ENCODE measurements at regions not wholly inside any gene's neighbourhood (a gene's known extent, or its start where the extent isn't known, plus 50 kb on each side); places are given as distances from the start of the nearest gene placed in this dataset.

DNA sequence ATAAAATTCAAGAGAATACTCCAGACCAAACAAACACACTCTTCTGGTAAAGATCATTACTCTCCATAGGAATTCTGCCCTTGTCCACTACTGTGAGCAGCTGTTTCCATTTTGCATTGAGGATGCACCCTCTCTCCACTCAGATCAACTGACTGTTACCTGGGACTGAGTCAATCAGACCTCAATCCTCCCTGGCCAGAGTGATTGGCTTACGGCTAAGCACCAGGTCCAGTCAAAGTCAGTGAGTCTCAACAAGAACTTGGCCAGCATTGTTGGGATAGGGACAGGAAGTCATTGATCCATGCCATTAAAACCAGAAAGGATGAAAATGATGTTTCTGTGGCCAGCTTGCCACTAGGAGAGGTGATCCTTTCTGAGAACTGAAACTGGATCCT, 79.7 kb downstream of the WNT5A start:
- TF ChIP-seq NFE2L1 (CRISPR knock-in tag; IDR thresholded peaks at IDR 0.05), result no peak
- TF ChIP-seq, protein P1, sequence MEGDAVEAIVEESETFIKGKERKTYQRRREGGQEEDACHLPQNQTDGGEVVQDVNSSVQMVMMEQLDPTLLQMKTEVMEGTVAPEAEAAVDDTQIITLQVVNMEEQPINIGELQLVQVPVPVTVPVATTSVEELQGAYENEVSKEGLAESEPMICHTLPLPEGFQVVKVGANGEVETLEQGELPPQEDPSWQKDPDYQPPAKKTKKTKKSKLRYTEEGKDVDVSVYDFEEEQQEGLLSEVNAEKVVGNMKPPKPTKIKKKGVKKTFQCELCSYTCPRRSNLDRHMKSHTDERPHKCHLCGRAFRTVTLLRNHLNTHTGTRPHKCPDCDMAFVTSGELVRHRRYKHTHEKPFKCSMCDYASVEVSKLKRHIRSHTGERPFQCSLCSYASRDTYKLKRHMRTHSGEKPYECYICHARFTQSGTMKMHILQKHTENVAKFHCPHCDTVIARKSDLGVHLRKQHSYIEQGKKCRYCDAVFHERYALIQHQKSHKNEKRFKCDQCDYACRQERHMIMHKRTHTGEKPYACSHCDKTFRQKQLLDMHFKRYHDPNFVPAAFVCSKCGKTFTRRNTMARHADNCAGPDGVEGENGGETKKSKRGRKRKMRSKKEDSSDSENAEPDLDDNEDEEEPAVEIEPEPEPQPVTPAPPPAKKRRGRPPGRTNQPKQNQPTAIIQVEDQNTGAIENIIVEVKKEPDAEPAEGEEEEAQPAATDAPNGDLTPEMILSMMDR (IDR thresholded peaks at IDR 0.05), result no peak
- TF ChIP-seq, protein P2, sequence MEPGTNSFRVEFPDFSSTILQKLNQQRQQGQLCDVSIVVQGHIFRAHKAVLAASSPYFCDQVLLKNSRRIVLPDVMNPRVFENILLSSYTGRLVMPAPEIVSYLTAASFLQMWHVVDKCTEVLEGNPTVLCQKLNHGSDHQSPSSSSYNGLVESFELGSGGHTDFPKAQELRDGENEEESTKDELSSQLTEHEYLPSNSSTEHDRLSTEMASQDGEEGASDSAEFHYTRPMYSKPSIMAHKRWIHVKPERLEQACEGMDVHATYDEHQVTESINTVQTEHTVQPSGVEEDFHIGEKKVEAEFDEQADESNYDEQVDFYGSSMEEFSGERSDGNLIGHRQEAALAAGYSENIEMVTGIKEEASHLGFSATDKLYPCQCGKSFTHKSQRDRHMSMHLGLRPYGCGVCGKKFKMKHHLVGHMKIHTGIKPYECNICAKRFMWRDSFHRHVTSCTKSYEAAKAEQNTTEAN (CRISPR knock-in tag; IDR thresholded peaks at IDR 0.05), result no peak
- TF ChIP-seq, protein P3, sequence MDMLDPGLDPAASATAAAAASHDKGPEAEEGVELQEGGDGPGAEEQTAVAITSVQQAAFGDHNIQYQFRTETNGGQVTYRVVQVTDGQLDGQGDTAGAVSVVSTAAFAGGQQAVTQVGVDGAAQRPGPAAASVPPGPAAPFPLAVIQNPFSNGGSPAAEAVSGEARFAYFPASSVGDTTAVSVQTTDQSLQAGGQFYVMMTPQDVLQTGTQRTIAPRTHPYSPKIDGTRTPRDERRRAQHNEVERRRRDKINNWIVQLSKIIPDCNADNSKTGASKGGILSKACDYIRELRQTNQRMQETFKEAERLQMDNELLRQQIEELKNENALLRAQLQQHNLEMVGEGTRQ (CRISPR knock-in tag; IDR thresholded peaks at IDR 0.05), result no peak
- TF ChIP-seq NFYB (CRISPR knock-in tag; conservative IDR thresholded peaks at IDR 0.05; ENCODE audit: low read depth), result no peak
- TF ChIP-seq GTF2I (CRISPR knock-in tag; conservative IDR thresholded peaks at IDR 0.05), result no peak
- no peak for TF ChIP-seq CBFB (CRISPR knock-in tag; IDR thresholded peaks at IDR 0.05; ENCODE audit: low read depth)
- TF ChIP-seq, protein P4, sequence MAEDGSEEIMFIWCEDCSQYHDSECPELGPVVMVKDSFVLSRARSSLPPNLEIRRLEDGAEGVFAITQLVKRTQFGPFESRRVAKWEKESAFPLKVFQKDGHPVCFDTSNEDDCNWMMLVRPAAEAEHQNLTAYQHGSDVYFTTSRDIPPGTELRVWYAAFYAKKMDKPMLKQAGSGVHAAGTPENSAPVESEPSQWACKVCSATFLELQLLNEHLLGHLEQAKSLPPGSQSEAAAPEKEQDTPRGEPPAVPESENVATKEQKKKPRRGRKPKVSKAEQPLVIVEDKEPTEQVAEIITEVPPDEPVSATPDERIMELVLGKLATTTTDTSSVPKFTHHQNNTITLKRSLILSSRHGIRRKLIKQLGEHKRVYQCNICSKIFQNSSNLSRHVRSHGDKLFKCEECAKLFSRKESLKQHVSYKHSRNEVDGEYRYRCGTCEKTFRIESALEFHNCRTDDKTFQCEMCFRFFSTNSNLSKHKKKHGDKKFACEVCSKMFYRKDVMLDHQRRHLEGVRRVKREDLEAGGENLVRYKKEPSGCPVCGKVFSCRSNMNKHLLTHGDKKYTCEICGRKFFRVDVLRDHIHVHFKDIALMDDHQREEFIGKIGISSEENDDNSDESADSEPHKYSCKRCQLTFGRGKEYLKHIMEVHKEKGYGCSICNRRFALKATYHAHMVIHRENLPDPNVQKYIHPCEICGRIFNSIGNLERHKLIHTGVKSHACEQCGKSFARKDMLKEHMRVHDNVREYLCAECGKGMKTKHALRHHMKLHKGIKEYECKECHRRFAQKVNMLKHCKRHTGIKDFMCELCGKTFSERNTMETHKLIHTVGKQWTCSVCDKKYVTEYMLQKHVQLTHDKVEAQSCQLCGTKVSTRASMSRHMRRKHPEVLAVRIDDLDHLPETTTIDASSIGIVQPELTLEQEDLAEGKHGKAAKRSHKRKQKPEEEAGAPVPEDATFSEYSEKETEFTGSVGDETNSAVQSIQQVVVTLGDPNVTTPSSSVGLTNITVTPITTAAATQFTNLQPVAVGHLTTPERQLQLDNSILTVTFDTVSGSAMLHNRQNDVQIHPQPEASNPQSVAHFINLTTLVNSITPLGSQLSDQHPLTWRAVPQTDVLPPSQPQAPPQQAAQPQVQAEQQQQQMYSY (CRISPR knock-in tag; IDR thresholded peaks at IDR 0.05), result no peak
- TF ChIP-seq MXD4 (CRISPR knock-in tag; IDR thresholded peaks at IDR 0.05; ENCODE audit: borderline replicate concordance), result no peak
- TF ChIP-seq ZNF423 (CRISPR knock-in tag; IDR thresholded peaks at IDR 0.05), result no peak
- no peak for TF ChIP-seq NR2C2 (CRISPR knock-in tag; IDR thresholded peaks at IDR 0.05)
- TF ChIP-seq TEAD4 (CRISPR knock-in tag; IDR thresholded peaks at IDR 0.05), result no peak
- TF ChIP-seq ZBTB21 (CRISPR knock-in tag; IDR thresholded peaks at IDR 0.05; ENCODE audit: borderline replicate concordance), result no peak
- TF ChIP-seq MYBL2 (CRISPR knock-in tag; IDR thresholded peaks at IDR 0.05), result no peak
